ENCODE measurements at regions not wholly inside any gene's neighbourhood (a gene's known extent, or its start where the extent isn't known, plus 50 kb on each side); places are given as distances from the start of the nearest gene placed in this dataset.
"Not testable (repeated sequence)": the region's sequence is repeated elsewhere in the genome, so short reads cannot be mapped to it uniquely, and the experiment has no call there.

GRCh38 chr7:68200051-68200670 lies 1203.5 kb downstream of the TYW1 start:
- no peak for DNase-seq

DNA sequence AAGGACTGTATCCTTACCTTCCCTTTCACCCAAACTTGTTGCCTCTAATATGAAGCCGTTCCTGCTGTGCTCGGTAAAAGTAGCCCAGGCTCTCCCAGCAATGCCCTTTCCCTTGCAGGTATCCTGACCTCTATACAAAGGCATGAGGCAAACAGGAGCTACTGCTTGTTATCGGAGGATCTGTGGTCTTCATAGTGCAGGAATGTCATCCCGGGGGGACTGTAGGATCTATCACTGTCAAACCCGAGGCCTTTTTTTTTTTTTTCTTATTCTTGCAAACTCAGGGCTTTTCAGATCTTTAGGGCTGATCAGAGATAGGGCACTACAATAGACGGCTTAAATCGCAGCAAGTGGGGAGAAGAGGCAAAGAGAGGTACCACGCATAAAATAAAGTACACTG lies 1206.6 kb downstream of the TYW1 start:
- DNase-seq: no peak

GRCh38 chr7:68205826-68206225 lies 1209.2 kb downstream of the TYW1 start:
- no peak for DNase-seq

- no peak for DNase-seq
These were observed 1210.4 kb downstream of the TYW1 start for GRCh38 chr7:68206946-68207485.

DNA sequence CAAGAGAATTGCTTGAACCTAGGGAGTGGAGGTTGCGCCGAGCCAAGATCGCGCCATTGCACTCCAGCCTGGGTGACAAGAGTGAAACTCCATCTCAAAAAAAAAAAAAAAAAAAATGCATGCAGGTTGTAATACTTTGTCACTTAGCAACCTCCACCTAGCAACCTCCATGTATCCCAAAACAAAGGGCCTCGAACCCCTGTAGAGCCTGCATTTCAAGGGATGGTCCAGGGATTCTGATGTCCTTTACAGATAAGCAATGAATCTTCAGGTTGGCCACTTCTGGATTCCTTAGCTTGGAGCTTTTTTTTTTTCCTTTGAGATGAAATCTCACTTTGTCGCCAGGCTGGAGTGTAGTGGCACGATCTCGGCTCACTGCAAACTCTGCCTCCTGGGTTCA lies 1211.0 kb downstream of the TYW1 start:
- no peak for DNase-seq

GRCh38 chr7:68209486-68209885 lies 1212.9 kb downstream of the TYW1 start:
- DNase-seq: no peak

DNA sequence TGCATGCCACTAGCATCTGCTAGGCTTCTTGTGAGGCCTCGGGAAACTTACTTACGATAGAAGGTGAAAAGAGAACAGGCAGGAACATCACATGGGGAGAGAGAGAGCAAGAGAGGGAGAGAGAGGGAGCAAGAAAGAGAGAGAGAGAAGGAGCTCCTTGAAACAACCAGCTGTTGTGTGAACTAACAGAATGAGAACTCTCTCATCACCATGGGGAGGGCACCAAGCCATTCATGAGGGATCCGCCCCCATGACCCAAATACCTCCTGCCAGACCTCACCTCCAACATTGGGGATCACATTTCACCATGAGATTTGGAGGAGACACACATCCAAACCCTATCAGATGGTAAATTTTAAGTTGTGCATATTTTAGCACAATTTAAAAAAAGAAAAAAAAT lies 1217.2 kb downstream of the TYW1 start:
- DNase-seq: no peak

DNA sequence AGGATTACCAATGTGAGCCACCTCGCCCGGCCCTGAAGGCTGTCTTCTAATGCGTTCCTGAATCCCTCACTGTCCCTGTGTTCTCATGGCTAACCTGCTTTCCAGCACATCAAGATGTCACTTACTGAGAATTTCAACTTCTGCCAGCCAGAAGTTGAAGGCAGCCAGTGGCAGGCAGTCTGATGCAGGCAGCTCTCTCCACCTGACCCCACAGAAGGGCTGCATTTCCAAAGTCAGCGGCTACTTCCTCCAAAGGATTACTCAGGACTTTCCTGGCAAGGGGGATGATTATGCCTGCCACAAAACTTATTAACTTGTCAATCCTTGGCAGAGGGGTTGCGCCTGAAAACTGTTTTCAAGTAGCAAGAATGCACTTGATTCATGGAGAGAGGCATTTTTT lies 1219.4 kb downstream of the TYW1 start:
- no peak for DNase-seq

DNA sequence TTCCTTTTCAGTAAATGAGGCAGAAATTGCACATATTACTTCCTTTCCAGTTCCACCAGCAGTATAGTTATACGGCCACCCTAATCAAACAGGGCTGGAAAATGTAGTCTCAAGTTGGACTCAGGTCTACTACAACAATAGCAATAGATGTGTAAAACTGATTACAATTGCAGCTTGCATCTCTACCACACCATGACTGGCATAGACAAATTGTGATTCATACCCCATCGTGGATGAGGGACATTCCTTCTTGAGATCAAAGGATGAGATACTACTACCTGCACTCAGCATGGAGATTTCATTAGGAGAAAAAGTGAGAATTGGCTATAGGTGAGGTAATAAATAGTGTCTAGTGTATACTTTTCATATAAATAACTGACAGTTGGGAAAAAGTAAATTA lies 1220.8 kb downstream of the TYW1 start:
- no peak for DNase-seq

- DNase-seq: no peak
These were observed 1221.8 kb downstream of the TYW1 start for GRCh38 chr7:68218461-68218860.

- no peak for DNase-seq
These were observed 1225.7 kb downstream of the TYW1 start for GRCh38 chr7:68222311-68222710.

GRCh38 chr7:68224041-68224741 lies 1227.6 kb downstream of the TYW1 start:
- no peak for DNase-seq

- DNase-seq: not testable (repeated sequence)
These were observed 1234.4 kb downstream of the TYW1 start for GRCh38 chr7:68231011-68231410.

- DNase-seq: no peak
These were observed 1239.3 kb downstream of the TYW1 start for GRCh38 chr7:68235937-68236336.

DNA sequence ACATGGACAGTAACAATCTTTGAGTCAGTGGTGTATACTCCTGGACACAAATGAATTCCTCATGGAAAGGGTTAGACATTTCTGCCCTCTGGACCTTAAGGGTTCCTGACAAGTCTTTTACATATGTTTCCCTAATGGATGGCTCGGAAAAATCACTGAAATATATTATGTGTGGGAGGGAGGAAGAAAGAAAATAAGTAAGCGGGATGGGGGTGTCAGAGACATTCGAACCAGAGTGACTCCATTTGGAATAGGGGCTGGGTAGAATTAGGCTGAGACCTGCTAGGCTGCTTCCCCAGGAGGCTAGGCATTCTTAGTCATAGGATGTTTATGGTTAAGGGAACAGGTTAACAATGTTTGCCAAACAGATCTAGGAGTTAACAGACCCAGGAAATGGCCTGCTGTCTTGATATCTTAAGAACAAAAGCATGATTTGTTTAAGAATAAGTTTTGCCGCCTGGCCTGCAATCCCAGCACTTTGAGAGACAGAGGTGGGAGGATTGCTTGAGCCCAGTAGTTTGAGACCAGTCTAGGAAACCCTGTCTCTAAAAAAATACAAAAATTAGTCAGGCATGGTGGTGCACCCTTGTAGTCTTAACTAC lies 1241.7 kb downstream of the TYW1 start:
- DNase-seq: no peak

DNA sequence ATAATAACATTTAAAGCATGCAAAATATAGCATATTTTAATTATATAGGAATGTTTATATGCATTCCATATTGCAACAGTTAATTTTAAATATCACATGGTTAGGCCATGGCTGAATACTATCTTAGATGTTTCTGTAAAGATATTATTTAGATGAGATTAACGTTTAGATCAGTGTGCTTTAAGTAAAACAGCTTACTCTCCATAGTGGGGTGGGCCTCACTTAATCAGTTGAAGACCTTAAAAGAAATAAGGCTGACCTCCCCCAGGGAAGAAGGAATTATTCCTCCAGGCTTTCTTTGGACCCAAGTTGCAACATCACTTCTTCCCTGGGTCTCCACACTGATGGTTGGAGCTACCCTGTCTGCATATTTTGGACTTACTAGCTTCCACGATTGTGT lies 1246.5 kb downstream of the TYW1 start:
- DNase-seq: no peak

DNA sequence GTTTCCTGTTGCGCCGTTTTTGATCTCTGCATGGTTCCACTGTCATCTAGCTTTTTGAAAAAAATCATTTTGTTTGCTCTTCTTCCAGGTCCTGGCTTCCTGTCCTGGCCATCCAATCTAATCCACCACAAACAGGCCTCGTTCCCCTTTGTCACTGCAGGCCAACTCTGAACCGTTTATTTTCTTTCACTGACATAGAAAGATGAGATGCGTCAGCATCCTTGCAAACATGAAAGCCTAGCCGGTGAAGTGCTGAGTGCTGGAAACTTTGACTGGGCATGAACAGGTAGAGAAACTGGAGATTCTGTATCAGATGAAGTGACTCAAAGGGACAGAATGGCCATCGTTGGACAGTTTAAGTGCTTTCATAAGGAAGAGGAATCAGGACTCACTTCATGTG lies 1247.8 kb downstream of the TYW1 start:
- no peak for DNase-seq

- DNase-seq: no peak
These were observed 1249.1 kb downstream of the TYW1 start for GRCh38 chr7:68245688-68246087.

DNA sequence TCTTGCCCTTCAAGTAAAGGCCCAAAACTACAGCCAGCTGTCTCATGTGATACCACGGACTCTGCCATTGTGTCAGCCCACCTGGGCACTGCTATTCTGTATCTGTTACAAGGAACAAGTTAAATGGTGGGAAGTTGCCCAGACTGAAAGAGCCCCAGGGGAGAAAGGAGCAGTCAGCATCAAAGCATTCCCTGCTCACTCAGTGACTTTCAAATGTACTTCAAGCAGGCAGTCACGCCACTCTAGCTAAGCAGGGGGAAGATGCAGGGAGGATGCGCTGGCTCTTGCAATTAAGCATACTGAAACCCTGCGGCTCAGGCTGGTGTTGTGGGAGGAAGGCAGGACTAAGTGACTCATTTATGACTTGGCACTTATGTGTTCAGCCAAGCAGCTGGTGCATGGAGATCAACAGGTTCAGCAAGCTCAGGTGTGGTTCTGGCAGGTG lies 1249.6 kb downstream of the TYW1 start:
- DNase-seq: no peak

- no peak for DNase-seq
These were observed 1250.5 kb downstream of the TYW1 start for GRCh38 chr7:68247126-68247525.

- no peak for DNase-seq
These were observed 1250.9 kb downstream of the TYW1 start for GRCh38 chr7:68247571-68247970.

GRCh38 chr7:68248973-68249372 lies 1252.3 kb downstream of the TYW1 start:
- DNase-seq: no peak

DNA sequence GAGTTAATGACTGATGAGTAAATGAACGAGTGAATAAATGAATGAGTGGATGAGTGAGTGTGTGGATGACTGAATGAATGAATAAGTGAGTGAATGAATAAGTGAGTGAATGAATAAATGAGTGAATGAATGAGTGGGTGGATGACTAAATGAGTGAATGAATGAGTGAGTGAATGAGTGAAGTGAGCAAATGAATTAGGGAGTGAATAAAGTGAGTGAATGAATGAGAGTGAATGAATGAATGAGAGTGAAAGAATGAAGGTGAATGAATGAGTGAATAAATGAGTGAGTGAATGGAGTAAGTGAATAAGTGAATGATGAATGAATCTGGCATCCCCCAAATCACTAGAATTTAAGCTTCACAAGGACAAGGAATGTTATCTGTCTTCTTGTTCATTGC lies 1253.0 kb downstream of the TYW1 start:
- no peak for DNase-seq

GRCh38 chr7:68250143-68250542 lies 1253.5 kb downstream of the TYW1 start:
- no peak for DNase-seq
